SU-DHL-6 (cell line): ENCODE measurements at regions not wholly inside any gene's neighbourhood (a gene's known extent, or its start where the extent isn't known, plus 50 kb on each side); places are given as distances from the start of the nearest gene placed in this dataset.

Source experiments
- EZH2phosphoT487 ChIP-seq: fragments of 200-600 bp; sonication (generic), shearing (Covaris generic); conservative IDR thresholded peaks from 2 replicates; pipeline ENCODE4 v1.6.1; 2018; ENCODE audit warnings: mild to moderate bottlenecking, antibody characterized with exemption, low read length, moderate library complexity, mixed read lengths
- TF ChIP-seq, protein P1 (sequence below): fragments of 200-600 bp; sonication (generic); IDR thresholded peaks from one replicate; pipeline ENCODE4 v1.5.1; 2017; ENCODE audit warnings: antibody characterized with exemption, mild to moderate bottlenecking, low read length, moderate library complexity; ENCODE audit not compliant: insufficient read depth, poor library complexity, severe bottlenecking

DNA sequence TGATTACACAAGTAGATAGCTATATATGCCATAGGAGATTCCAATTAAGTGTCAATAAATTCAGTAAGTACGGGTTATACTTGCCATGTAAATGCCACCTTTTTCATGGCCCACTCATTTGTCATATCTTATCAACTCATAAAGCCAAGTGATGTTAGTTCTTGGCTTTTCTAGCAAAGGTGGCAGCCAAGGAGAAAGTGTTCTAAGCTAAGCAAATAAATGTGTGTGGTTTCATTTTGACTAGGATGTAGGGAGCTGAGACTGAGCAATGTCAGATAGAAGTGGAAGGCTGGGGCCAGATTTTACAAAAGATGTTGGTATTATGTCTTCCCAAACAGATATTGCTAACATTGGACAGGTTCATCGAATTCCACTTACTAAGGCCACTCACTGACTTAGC, 952.0 kb downstream of the SLC4A3 start:
- TF ChIP-seq, protein P1, sequence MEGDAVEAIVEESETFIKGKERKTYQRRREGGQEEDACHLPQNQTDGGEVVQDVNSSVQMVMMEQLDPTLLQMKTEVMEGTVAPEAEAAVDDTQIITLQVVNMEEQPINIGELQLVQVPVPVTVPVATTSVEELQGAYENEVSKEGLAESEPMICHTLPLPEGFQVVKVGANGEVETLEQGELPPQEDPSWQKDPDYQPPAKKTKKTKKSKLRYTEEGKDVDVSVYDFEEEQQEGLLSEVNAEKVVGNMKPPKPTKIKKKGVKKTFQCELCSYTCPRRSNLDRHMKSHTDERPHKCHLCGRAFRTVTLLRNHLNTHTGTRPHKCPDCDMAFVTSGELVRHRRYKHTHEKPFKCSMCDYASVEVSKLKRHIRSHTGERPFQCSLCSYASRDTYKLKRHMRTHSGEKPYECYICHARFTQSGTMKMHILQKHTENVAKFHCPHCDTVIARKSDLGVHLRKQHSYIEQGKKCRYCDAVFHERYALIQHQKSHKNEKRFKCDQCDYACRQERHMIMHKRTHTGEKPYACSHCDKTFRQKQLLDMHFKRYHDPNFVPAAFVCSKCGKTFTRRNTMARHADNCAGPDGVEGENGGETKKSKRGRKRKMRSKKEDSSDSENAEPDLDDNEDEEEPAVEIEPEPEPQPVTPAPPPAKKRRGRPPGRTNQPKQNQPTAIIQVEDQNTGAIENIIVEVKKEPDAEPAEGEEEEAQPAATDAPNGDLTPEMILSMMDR, result no peak
- TF ChIP-seq EZH2phosphoT487, result no peak
